GM19397 (cell line): ENCODE measurements at regions not wholly inside any gene's neighbourhood (a gene's known extent, or its start where the extent isn't known, plus 50 kb on each side); places are given as distances from the start of the nearest gene placed in this dataset.
"Not testable (repeated sequence)": the region's sequence is repeated elsewhere in the genome, so short reads cannot be mapped to it uniquely, and the experiment has no call there.

Source experiments
- ATAC-seq: cut with Tn5 transposase; IDR thresholded peaks from one replicate; pipeline ENCODE4 v1.9.1; 2021; ENCODE audit warnings: mild to moderate bottlenecking, moderate library complexity; ENCODE audit not compliant: unreplicated experiment

GRCh38 chr2:133967326-133967725 lies 286.5 kb upstream of the MGAT5 start:
- no peak for ATAC-seq

GRCh38 chr2:133968446-133968845 lies 285.4 kb upstream of the MGAT5 start:
- ATAC-seq, result no peak

GRCh38 chr2:133970641-133971040 lies 283.2 kb upstream of the MGAT5 start:
- no peak for ATAC-seq

GRCh38 chr2:133972297-133972696 lies 281.6 kb upstream of the MGAT5 start:
- no peak for ATAC-seq

- ATAC-seq, result no peak
These were observed 281.1 kb upstream of the MGAT5 start for GRCh38 chr2:133972786-133973185.

- ATAC-seq, result no peak
These were observed 279.5 kb upstream of the MGAT5 start for GRCh38 chr2:133974353-133974752.

- ATAC-seq, result no peak
These were observed 278.7 kb upstream of the MGAT5 start for GRCh38 chr2:133975135-133975534.

GRCh38 chr2:133975676-133976428 lies 278.0 kb upstream of the MGAT5 start:
- ATAC-seq, result no peak

GRCh38 chr2:133976659-133977058 lies 277.2 kb upstream of the MGAT5 start:
- no peak for ATAC-seq

GRCh38 chr2:133977405-133977804 lies 276.5 kb upstream of the MGAT5 start:
- no peak for ATAC-seq

GRCh38 chr2:133982256-133982655 lies 271.6 kb upstream of the MGAT5 start:
- ATAC-seq, result no peak

- no peak for ATAC-seq
These were observed 268.3 kb upstream of the MGAT5 start for GRCh38 chr2:133985563-133985962.

GRCh38 chr2:133986081-133986837 lies 267.6 kb upstream of the MGAT5 start:
- ATAC-seq, result no peak

GRCh38 chr2:133986881-133987795 lies 266.7 kb upstream of the MGAT5 start:
- no peak for ATAC-seq

- no peak for ATAC-seq
These were observed 265.5 kb upstream of the MGAT5 start for GRCh38 chr2:133988316-133988891.

GRCh38 chr2:133991606-133992168 lies 262.2 kb upstream of the MGAT5 start:
- ATAC-seq, result no peak

GRCh38 chr2:133992454-133992853 lies 261.4 kb upstream of the MGAT5 start:
- no peak for ATAC-seq

GRCh38 chr2:133993160-133993559 lies 260.7 kb upstream of the MGAT5 start:
- ATAC-seq, result no peak

- not testable (repeated sequence) for ATAC-seq
These were observed 255.1 kb upstream of the MGAT5 start for GRCh38 chr2:133998726-133999125.

GRCh38 chr2:134002391-134002790 lies 251.5 kb upstream of the MGAT5 start:
- no peak for ATAC-seq

- no peak for ATAC-seq
These were observed 251.0 kb upstream of the MGAT5 start for GRCh38 chr2:134002921-134003320.
